ENCODE measurements at regions not wholly inside any gene's neighbourhood (a gene's known extent, or its start where the extent isn't known, plus 50 kb on each side); places are given as distances from the start of the nearest gene placed in this dataset.

DNA sequence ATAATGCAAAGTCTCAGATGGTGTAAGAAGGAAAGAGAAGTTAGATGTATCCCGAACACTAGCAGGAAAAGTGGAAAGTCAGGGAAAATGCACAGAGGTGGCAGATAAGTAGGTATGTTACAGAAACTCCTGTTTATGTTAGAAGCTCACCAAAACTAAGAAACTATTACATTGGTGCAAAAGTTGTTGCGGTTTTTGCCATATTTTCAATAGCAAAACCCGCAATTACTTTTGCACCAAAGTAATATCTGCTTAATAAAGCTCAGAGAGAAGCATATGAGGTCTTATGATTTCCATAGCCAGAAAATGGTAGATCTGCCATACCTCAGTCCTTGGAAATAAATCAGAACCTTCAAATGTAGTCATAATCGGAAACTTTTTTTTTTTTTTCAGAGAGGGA is 1035.6 kb downstream of the PCDH7 start:
- no peaks in the 10 kb centered on the region for H3K9me3 ChIP-seq (replicated peaks in 1 of 3)
- WGBS, 4 donors: 49 to 76% (median 63%) methylated on average over 4 of the region's 4 CpGs
- no peaks in the 10 kb centered on the region for H3K27me3 ChIP-seq
- intact Hi-C loops (cut with DNase I): no loop called here
- TF ChIP-seq POLR2A (IDR thresholded peaks at IDR 0.05) (no peak), CTCF (IDR thresholded peaks at IDR 0.05) (no peak)
- no peak overlapping the region for H3K4me3 ChIP-seq
- no peak for DNase-seq
- no peaks in the 10 kb centered on the region for H3K4me1 ChIP-seq (replicated peaks in 1 of 2)
- H3K36me3 ChIP-seq (replicated peaks in 1 of 2): no peaks in the 10 kb centered on the region
- no peak overlapping the region for H3K27ac ChIP-seq

DNA sequence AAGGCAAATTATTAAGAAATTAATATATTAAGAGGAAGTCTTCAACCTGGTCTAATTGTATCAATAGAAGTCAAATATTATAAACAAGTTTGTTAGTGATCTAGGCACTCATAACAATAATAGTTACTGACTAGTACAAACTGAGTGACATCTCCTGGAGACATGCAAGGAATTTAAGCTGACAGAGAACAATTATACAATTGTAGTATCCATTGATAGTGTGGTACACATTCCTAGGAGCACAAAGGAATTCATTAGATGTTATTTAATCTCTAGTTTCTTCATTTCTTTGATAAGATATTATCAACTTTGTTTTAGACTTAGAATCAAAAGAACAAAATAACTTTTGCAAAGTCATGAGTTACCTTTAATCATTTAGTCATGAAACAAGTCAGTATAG is 1048.6 kb downstream of the PCDH7 start:
- H3K9me3 ChIP-seq (replicated peaks in 1 of 3): no peaks in the 10 kb centered on the region
- no peaks in the 10 kb centered on the region for H3K27me3 ChIP-seq
- H3K36me3 ChIP-seq (replicated peaks in 1 of 2): no peaks in the 10 kb centered on the region
- H3K27ac ChIP-seq: no peak overlapping the region
- intact Hi-C loops (cut with DNase I): no loop called here
- TF ChIP-seq POLR2A (IDR thresholded peaks at IDR 0.05) (no peak), CTCF (IDR thresholded peaks at IDR 0.05) (no peak)
- no peak for DNase-seq
- H3K4me3 ChIP-seq: no peak overlapping the region
- H3K4me1 ChIP-seq (replicated peaks in 1 of 2): no peaks in the 10 kb centered on the region

DNA sequence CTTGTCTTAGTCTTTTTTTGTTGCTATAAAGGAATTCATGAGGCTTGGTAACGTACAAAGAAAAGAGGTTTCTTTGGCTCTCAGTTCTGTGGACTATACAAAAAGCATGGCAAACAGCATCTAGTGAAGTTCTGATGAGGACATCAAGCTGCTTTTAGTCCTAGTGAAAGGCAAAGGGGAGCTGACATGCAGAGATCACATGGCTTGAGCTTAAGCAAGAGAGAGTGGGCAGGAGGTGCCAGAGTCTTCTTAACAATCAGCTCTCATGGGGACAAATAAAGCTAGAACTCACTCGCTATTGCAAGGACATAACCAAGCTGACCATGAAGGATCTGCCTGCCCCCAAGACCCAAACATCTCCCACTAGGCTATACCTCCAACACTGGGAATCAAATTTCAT is 1063.1 kb downstream of the PCDH7 start:
- H3K4me1 ChIP-seq (replicated peaks in 1 of 2): no peaks in the 10 kb centered on the region
- intact Hi-C loops (cut with DNase I): no loop called here
- TF ChIP-seq POLR2A (IDR thresholded peaks at IDR 0.05): no peak
- no peak for TF ChIP-seq CTCF (IDR thresholded peaks at IDR 0.05)
- DNase-seq: no peak
- 69 to 88% (median 82%) methylated on average over 2 of the region's 2 CpGs for WGBS, 4 donors
- no peak overlapping the region for H3K4me3 ChIP-seq
- no peaks in the 10 kb centered on the region for H3K27me3 ChIP-seq
- H3K36me3 ChIP-seq (replicated peaks in 1 of 2): no peaks in the 10 kb centered on the region
- no peaks in the 10 kb centered on the region for H3K9me3 ChIP-seq (replicated peaks in 1 of 3)
- H3K27ac ChIP-seq: no peak overlapping the region

- TF ChIP-seq POLR2A (IDR thresholded peaks at IDR 0.05) (no peak), CTCF (IDR thresholded peaks at IDR 0.05) (no peak)
- intact Hi-C loops (cut with DNase I): no loop called here
- DNase-seq: no peak
- Histone ChIP-seq H3K27ac (no peak overlapping the region), H3K4me3 (no peak overlapping the region), H3K4me1 (replicated peaks in 1 of 2) (no peaks in the 10 kb centered on the region), H3K9me3 (replicated peaks in 1 of 3) (no peaks in the 10 kb centered on the region), H3K36me3 (replicated peaks in 1 of 2) (no peaks in the 10 kb centered on the region), H3K27me3 (no peaks in the 10 kb centered on the region)
- WGBS, 4 donors: 46 to 57% (median 48%) methylated on average over 2 of the region's 2 CpGs
These were observed 1064.4 kb downstream of the PCDH7 start for GRCh38 chr4:31784558-31784957.

All from adrenal gland (tissue), 9 donors.